Tongue (tissue), 1 donor: ENCODE measurements at regions not wholly inside any gene's neighbourhood (a gene's known extent, or its start where the extent isn't known, plus 50 kb on each side); places are given as distances from the start of the nearest gene placed in this dataset.
"Not testable (repeated sequence)": the region's sequence is repeated elsewhere in the genome, so short reads cannot be mapped to it uniquely, and the experiment has no call there.

Experiments used
- DNase-seq: peaks from one replicate; pipeline ENCODE4 v3.0.0-alpha.2; 2015

DNA sequence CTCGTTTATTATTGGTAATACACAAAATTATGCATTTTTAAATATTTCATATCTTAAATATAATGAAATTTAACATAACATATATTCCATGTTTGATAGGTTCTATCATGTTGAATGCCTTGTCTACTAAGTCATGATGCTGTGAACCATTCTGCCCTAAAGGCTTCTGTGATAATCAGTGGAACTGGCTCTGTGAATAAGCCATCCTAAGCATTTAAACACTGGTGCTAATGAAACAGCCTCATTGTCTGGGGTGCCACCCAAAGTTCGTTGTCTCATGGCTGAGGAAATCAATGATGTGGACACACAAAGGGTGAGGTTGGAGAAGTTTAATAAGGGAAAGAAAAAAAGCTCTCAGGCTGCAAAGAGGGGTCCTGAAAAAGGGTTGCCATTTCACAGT lies 264.7 kb upstream of the ZRANB2 start:
- no peak for DNase-seq

DNA sequence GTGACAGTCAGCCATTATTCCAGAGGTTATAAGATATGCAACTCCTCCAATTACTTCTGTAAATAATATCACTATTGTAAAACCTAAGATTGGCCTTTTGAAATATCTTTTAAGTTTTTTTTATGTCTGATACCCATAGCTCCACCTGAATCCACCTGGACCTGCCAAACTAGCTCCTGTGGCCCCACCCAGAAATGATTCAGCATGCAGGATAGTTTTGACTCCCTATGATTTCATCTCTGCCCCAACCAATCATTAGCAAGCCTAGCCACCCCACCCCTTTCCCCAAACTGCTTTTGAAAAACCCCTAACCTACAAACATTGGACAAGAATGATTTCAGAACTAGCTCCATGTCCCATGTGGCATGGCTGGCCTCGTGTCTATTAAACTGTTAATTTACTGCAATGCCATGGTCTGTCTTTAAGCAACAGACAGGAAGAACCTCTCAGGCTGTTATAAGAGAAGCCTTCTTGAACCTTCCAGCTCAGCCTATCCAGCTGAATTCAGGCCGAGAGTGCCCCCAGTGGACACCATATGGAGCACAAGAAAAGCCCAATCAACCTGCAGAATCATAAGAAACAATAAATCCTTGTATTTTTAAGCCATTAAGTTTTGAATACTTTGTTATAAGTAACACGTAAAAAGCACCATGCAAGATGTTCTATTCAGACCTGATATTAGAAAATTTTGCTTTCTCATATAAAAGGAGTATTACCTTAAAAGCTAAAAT lies 263.0 kb upstream of the ZRANB2 start:
- DNase-seq: no peak

GRCh38 chr1:71339238-71339637 lies 258.4 kb upstream of the ZRANB2 start:
- DNase-seq: no peak

GRCh38 chr1:71330991-71331390 lies 250.2 kb upstream of the ZRANB2 start:
- no peak for DNase-seq

DNA sequence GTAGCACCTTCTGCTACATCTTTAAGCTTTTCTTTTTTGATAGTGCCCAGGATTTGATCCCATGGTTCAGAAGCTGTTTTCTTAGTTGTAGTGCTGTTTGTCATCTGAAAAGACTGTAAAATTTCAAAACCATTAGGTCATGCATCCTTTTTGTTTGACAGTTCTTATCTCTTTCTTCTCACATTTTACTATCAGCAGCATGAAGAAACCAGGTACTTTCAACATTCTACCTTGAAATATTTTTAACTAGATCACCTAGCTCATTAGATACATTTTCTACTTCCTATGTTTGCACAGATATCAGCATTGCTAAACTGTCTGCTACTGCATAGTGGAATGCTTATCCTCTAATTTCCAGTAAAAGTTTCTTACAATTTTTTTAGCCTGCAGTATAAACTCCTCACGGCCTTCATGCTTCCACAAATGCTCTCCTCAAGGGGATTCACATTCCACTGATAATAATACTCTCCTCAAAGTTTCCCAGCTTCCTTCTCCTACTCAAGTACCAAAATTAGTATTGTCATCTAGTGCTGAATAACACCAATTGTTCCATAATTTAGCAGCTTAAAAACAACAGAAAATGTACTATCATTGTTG lies 243.9 kb upstream of the ZRANB2 start:
- no peak for DNase-seq

DNA sequence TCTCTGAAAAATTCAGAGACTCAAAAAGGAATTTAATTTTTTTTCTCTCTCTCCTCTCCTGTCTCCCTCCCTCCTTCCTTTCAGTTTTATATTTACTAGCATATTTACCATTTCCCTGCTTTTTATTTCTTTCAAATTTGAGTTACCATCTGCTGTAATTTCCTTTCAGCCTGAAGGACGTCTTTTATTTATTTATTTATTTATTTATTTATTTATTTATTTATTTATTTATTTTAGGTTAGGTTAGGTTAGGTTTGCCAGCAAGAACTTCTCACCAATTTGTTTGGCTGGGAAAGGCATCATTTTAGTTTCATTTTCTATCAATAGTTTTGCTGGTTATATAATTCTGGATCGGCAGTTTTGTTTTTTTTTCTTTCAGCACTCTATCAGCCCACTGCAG lies 231.7 kb upstream of the ZRANB2 start:
- no peak for DNase-seq

DNA sequence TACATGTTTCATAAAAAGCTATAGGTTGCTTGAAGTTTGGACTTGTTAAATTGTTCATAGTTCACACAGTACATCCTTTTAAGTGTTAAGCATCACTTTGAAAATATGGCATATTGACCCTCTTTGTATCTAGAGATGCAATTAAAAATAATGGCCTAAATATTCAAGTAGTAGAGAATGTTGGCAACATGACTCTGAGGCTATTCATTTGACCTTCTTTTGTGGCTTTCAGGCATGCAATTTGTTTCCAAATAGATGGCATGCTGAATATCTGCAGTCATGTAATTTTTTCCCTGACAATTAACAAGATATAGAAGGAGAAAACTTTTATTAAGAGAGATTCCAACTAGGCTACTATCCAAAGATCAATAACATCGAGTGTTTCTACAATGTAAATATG lies 230.5 kb upstream of the ZRANB2 start:
- DNase-seq: no peak

- peak; percentile 57 for DNase-seq
Measured at GRCh38 chr1:71307451-71307850, 226.6 kb upstream of the ZRANB2 start.

GRCh38 chr1:71304125-71304524 lies 223.3 kb upstream of the ZRANB2 start:
- no peak for DNase-seq

GRCh38 chr1:71303617-71304041 lies 222.8 kb upstream of the ZRANB2 start:
- DNase-seq: no peak

DNA sequence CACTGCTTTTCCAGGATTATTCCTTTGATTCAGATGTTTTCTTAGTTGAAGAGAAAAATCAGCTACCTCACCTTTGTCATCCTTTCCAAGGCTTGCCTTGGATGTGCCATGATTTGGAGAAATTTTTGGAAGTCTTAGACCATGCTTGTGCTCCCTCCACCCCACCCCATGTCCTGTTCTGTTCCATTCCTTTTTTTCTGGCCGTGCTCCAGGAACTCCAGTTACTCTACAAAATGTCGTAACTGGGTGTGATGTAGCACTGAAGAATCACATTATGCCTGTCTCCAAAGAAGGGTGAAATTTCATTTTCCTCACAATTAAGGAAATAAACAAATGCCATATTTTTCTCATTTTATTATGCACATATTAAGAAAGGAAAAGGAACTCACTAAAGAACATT lies 217.8 kb upstream of the ZRANB2 start:
- DNase-seq: no peak

DNA sequence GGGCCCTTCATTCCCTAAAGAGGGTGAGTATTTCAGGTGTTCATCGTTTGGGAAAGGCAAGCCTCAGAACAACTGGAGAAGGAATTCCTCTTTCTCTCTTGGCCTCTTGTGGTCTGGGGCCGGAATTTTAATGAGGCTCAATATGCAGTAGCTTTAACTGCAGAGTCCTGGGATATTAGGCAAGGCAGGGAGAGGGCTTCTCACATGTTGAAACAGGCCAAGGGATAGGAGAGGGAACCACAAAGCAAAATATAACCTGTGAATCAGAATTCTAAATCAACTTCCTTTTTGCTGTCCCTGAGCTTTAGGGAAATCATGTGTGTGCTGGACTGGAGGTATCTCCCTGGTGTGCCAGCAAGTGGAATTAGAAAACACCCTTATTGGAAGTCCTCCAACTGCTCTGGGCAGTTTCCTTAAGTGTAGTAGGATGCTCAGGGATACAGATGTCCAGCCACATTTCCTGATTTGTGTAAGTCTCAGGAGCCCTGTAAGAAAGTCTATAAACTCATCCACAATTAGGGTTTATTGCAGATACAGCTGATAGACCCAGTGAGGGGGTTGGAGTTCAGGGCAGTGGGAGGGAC lies 215.8 kb upstream of the ZRANB2 start:
- peak; percentile 16 for DNase-seq

GRCh38 chr1:71295350-71295749 lies 214.5 kb upstream of the ZRANB2 start:
- no peak for DNase-seq

GRCh38 chr1:71294178-71294577 lies 213.3 kb upstream of the ZRANB2 start:
- no peak for DNase-seq

GRCh38 chr1:71292203-71292602 lies 211.4 kb upstream of the ZRANB2 start:
- no peak for DNase-seq

DNA sequence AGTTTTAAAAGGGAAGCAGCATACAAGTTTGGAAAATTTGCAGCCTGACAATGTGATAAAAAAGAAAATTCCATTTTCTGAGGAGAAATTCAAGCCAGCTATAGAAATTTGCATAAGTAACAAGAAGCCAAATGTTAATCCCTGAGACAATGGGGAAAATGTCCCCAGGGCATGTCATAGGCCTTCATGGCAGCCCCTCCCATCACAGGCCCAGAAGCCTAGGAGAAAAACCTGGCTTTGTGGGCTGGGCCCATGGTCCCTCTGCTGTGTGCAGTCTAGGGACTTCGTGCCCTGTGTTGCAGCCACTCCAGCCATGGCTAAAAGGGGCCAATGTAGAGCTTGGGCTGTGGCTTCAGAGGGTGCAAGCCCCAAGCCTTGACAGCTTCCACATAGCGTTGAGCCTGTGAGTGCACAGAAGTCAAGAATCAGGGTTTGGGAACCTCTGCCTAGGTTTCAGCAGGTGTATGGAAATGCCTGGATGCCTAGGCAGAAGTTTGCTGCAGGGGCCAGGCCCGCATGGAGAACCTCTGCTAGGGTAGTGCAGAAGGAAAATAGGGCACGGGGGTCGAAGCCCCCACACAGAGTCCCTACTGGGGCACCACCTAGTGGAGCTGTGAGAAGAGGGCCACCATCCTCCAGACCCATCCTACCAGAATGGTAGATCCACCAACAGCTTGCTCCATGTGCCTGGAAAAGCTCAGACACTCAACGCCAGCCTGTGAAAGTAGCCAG lies 209.8 kb upstream of the ZRANB2 start:
- DNase-seq: not testable (repeated sequence)

DNA sequence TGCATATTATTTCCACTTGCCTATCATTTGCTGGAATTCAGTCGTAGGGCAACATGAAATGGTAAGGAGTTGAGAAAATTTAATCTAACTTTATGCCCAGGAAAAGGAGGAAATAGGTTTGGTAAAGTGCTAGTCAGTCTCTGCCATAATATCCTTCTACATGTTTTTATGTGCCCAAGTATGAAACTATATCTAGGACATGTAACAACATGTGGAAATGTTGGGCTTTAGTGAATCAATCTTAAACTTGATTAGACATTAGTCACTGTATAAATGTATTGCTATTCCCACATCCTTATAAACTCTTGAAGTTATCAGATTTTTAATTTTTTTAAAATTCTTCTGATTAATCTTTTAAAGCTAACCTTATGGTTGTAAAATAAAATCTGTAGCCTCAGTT lies 204.7 kb upstream of the ZRANB2 start:
- no peak for DNase-seq

GRCh38 chr1:71276466-71276865 lies 195.6 kb upstream of the ZRANB2 start:
- no peak for DNase-seq

- no peak for DNase-seq
Measured at GRCh38 chr1:71273334-71273733, 192.5 kb upstream of the ZRANB2 start.

- DNase-seq: no peak
Measured at GRCh38 chr1:71270394-71270915, 189.6 kb upstream of the ZRANB2 start.

DNA sequence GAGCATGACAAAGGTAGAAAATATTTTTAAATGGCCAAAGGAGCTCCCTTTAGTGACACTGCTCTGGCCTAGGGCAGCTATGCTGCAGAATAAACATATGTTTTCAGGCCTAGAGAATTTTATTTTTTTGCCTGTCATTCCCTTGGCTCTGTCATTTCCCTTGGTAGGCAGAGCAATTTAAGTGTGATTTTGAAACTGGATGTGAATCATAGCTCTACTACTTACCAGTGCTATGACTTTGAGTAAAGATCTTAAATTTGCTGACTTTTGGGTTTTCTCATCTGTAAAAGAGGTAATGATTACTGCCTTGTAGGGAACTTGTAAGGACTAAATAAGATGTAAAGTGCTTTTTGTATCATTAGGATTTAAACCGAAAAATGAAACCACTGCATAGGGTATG lies 189.0 kb upstream of the ZRANB2 start:
- DNase-seq: no peak

DNA sequence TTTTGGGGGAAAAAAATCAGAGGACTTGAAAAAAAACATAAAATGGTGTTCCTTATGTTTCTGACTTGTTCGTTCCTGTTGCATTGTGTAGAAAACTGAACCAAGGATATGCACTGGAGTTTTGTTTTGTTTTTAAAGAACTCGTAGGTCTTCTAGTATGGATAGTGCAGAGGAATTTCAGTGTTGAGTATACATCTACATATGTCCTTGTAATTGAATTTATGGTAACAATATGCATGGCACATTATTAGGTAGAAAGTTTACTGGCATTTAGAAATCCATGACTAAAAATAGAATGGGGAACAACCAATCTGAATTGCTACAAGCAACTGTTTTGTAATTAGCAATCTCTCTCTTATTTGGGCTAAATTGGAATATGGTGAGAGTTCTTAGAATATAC lies 188.3 kb upstream of the ZRANB2 start:
- no peak for DNase-seq

DNA sequence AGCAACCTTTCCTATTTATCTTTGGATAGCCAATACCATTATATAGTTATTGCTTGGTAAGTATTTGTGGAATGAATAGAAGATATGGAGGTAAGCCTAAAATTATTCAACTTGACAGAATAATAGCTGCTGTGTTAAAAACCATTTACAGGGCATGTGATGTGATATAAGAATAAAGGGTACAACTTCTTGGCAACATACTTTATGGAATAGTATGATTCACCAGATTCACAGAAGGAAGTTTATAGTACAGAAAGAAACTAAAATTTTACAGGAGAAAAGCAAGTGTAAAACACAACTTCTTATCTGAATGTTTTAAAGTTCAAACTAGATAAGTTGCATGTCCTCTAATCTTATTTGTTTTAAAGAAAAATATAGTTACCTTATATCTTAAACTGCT lies 186.4 kb upstream of the ZRANB2 start:
- no peak for DNase-seq
